ENCODE measurements at regions not wholly inside any gene's neighbourhood (a gene's known extent, or its start where the extent isn't known, plus 50 kb on each side); places are given as distances from the start of the nearest gene placed in this dataset.

GRCh38 chr6:50353603-50354002, 303.9 kb upstream of the DEFB112 start:
- no peak overlapping the region for H3K4me3 ChIP-seq
- no peak for ATAC-seq
- H3K36me3 ChIP-seq (replicated peaks in 1 of 2; ENCODE audit: insufficient read depth in 1 of 2, low read depth in 2 of 2) = no peaks in the 10 kb centered on the region
- H3K27ac ChIP-seq = no peak overlapping the region
- TF ChIP-seq CTCF (IDR thresholded peaks at IDR 0.05) (no peak), POLR2A (IDR thresholded peaks at IDR 0.05) (no peak)
- intact Hi-C loops (cut with DNase I) = no loop called here
- H3K4me1 ChIP-seq = no peaks in the 10 kb centered on the region
- H3K9me3 ChIP-seq = no peaks in the 10 kb centered on the region
- WGBS, 2 donors = 50 to 80% methylated on average over 1 of the region's 1 CpG
- no peaks in the 10 kb centered on the region for H3K27me3 ChIP-seq
- no peak for DNase-seq

GRCh38 chr6:50358113-50358512, 308.4 kb upstream of the DEFB112 start:
- Histone ChIP-seq H3K27me3 (no peaks in the 10 kb centered on the region), H3K36me3 (replicated peaks in 1 of 2; ENCODE audit: insufficient read depth in 1 of 2, low read depth in 2 of 2) (no peaks in the 10 kb centered on the region), H3K4me3 (no peak overlapping the region), H3K4me1 (no peaks in the 10 kb centered on the region), H3K9me3 (no peaks in the 10 kb centered on the region), H3K27ac (no peak overlapping the region)
- no peak for ATAC-seq
- intact Hi-C loops (cut with DNase I) = no loop called here
- TF ChIP-seq POLR2A (IDR thresholded peaks at IDR 0.05) (no peak), CTCF (IDR thresholded peaks at IDR 0.05) (no peak)
- WGBS, 2 donors = 66 to 71% methylated on average over 5 of the region's 5 CpGs
- no peak for DNase-seq

GRCh38 chr6:50361641-50362331, 312.1 kb upstream of the DEFB112 start:
- WGBS, 2 donors = 70 to 76% methylated on average over 4 of the region's 4 CpGs
- ATAC-seq = no peak
- intact Hi-C loops (cut with DNase I) = no loop called here

GRCh38 chr6:50362706-50363105, 313.0 kb upstream of the DEFB112 start:
- WGBS, 2 donors = 40 to 56% methylated on average over 1 of the region's 1 CpG
- TF ChIP-seq POLR2A (IDR thresholded peaks at IDR 0.05) (no peak), CTCF (IDR thresholded peaks at IDR 0.05) (no peak)
- no peak overlapping the region for H3K4me3 ChIP-seq
- no peaks in the 10 kb centered on the region for H3K27me3 ChIP-seq
- no peak overlapping the region for H3K27ac ChIP-seq
- H3K36me3 ChIP-seq (replicated peaks in 1 of 2; ENCODE audit: insufficient read depth in 1 of 2, low read depth in 2 of 2) = no peaks in the 10 kb centered on the region
- no peak for ATAC-seq
- no peaks in the 10 kb centered on the region for H3K4me1 ChIP-seq
- intact Hi-C loops (cut with DNase I) = no loop called here
- H3K9me3 ChIP-seq = no peaks in the 10 kb centered on the region
- no peak for DNase-seq

More at GRCh38 chr6:50361641-50362331, 312.1 kb upstream of the DEFB112 start:
- TF ChIP-seq POLR2A (IDR thresholded peaks at IDR 0.05) = no peak
- no peak for TF ChIP-seq CTCF (IDR thresholded peaks at IDR 0.05)
- no peak overlapping the region for H3K27ac ChIP-seq
- no peak for DNase-seq
- H3K4me1 ChIP-seq = no peaks in the 10 kb centered on the region
- no peaks in the 10 kb centered on the region for H3K36me3 ChIP-seq (replicated peaks in 1 of 2; ENCODE audit: insufficient read depth in 1 of 2, low read depth in 2 of 2)
- H3K9me3 ChIP-seq = no peaks in the 10 kb centered on the region
- no peaks in the 10 kb centered on the region for H3K27me3 ChIP-seq
- H3K4me3 ChIP-seq = no peak overlapping the region

- no peak for TF ChIP-seq POLR2A (IDR thresholded peaks at IDR 0.05)
- TF ChIP-seq CTCF (IDR thresholded peaks at IDR 0.05) = no peak
- Histone ChIP-seq H3K36me3 (replicated peaks in 1 of 2; ENCODE audit: insufficient read depth in 1 of 2, low read depth in 2 of 2) (no peaks in the 10 kb centered on the region), H3K4me1 (no peaks in the 10 kb centered on the region), H3K27ac (no peak overlapping the region), H3K27me3 (no peaks in the 10 kb centered on the region), H3K4me3 (no peak overlapping the region), H3K9me3 (no peaks in the 10 kb centered on the region)
- intact Hi-C loops (cut with DNase I) = no loop called here
- no peak for DNase-seq
- no peak for ATAC-seq
These were observed 320.3 kb upstream of the DEFB112 start for GRCh38 chr6:50369996-50370395.

Measured in body of pancreas (tissue), 4 donors.